ENCODE measurements at regions not wholly inside any gene's neighbourhood (a gene's known extent, or its start where the extent isn't known, plus 50 kb on each side); places are given as distances from the start of the nearest gene placed in this dataset.

GRCh38 chr20:52536841-52537400 lies 345.3 kb upstream of the ZFP64 start:
- TF ChIP-seq EZH2 (conservative IDR thresholded peaks at IDR 0.05; ENCODE audit: low read depth, low read length) (no peak), PBX3 (CRISPR knock-in tag; IDR thresholded peaks at IDR 0.05; ENCODE audit: borderline replicate concordance) (no peak), CREB1 (IDR thresholded peaks at IDR 0.05) (no peak), CREB1 (CRISPR knock-in tag; IDR thresholded peaks at IDR 0.05) (no peak), POLR2A (IDR thresholded peaks at IDR 0.05; ENCODE audit: insufficient read depth in 1 of 2, low read depth in 2 of 2, low read length in 2 of 2) (no peak), ZNF350 (CRISPR knock-in tag; IDR thresholded peaks at IDR 0.05; ENCODE audit: borderline replicate concordance, low read depth) (no peak), CERS6 (CRISPR knock-in tag; IDR thresholded peaks at IDR 0.05) (no peak), ZNF232 (CRISPR knock-in tag; IDR thresholded peaks at IDR 0.05; ENCODE audit: borderline replicate concordance) (no peak)
